ENCODE measurements at regions not wholly inside any gene's neighbourhood (a gene's known extent, or its start where the extent isn't known, plus 50 kb on each side); places are given as distances from the start of the nearest gene placed in this dataset.

GRCh38 chrX:17930850-17931249 lies 69.8 kb upstream of the RAI2 start:
- CTCF ChIA-PET (ENCODE audit: unreplicated experiment): no interaction called here

DNA sequence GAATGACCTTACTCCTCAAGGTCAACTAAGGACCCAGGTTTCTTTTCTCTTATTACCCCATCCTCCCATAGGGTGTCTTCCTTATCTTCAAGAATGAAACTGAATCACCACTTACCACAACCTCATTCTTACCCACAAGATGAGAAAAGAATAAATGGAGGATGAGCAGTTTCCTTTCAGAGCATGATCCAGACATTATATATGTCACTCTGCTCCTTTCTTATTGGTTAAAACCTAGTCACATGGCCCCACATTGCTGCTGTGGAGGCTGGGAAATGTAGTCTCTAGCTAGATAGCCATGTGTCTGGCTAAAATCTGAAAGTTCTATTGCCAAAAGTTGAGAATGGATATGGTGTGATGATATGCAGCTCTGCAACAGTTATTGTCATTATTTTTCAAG lies 62.4 kb upstream of the RAI2 start:
- DNase-seq (ENCODE audit: low spot score): no peak
- POLR2A ChIA-PET: interaction anchor here (0.7 kb wide), 1 partner anchor 1456 kb away, joined by 3 read pairs; no protein-coding TSS in a partner anchor

More at GRCh38 chrX:17930850-17931249, 69.8 kb upstream of the RAI2 start:
- Histone ChIP-seq H2AFZ (ENCODE audit: low read length) (no peak overlapping the region), H4K20me1 (ENCODE audit: insufficient read depth, low read length) (no peaks in the 10 kb centered on the region), H3K79me2 (ENCODE audit: insufficient read depth, low read depth, low read length) (no peaks in the 10 kb centered on the region), H3K4me1 (ENCODE audit: insufficient read depth, low read length, poor library complexity, severe bottlenecking) (no peaks in the 10 kb centered on the region), H3K4me2 (ENCODE audit: low read length) (no peak overlapping the region), H3K4me3 (ENCODE audit: low read depth, low read length, poor library complexity, severe bottlenecking) (no peak overlapping the region), H3K9me2 (ENCODE audit: insufficient read depth, low read length) (no peaks in the 10 kb centered on the region), H3K27ac (ENCODE audit: low read depth, low read length, poor library complexity, severe bottlenecking) (no peak overlapping the region), H3K9me3 (ENCODE audit: low read length) (no peaks in the 10 kb centered on the region), H3K36me3 (ENCODE audit: insufficient read depth, low read length) (no peaks in the 10 kb centered on the region)
- POLR2A ChIA-PET: no interaction called here
- intact Hi-C loops (cut with micrococcal nuclease; ENCODE audit: unreplicated experiment): no loop called here
- no peak for DNase-seq (ENCODE audit: low spot score)
- BruUV-seq (replicated peaks): no TSS peak
- TF ChIP-seq, protein P1, sequence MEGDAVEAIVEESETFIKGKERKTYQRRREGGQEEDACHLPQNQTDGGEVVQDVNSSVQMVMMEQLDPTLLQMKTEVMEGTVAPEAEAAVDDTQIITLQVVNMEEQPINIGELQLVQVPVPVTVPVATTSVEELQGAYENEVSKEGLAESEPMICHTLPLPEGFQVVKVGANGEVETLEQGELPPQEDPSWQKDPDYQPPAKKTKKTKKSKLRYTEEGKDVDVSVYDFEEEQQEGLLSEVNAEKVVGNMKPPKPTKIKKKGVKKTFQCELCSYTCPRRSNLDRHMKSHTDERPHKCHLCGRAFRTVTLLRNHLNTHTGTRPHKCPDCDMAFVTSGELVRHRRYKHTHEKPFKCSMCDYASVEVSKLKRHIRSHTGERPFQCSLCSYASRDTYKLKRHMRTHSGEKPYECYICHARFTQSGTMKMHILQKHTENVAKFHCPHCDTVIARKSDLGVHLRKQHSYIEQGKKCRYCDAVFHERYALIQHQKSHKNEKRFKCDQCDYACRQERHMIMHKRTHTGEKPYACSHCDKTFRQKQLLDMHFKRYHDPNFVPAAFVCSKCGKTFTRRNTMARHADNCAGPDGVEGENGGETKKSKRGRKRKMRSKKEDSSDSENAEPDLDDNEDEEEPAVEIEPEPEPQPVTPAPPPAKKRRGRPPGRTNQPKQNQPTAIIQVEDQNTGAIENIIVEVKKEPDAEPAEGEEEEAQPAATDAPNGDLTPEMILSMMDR (conservative IDR thresholded peaks at IDR 0.05; ENCODE audit: low read length): no peak
- no peak for TF ChIP-seq EZH2phosphoT487 (IDR thresholded peaks at IDR 0.05; ENCODE audit: borderline replicate concordance, low read depth, low read length)

DNA sequence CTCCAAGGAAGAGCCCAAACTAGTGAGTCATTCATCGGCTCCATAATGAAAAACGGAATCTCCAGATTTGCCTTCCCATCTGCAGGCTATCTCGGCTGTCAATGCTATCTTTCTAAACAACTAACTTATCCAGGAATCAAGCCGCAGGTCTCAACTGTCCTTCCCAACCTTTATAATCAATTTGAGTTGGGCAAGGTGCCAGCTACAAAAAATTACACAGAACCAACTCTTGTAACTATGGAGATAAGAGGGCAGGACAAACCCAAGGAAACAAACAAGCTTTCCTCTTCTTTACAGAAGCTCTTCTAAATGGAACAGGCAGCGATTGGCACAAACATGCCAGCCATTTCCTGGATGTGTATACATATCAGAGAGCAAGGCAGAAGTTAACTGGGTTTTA lies 61.2 kb upstream of the RAI2 start:
- POLR2A ChIA-PET: interaction anchor here (0.9 kb wide), 1 partner anchor 15 kb away, joined by 3 read pairs; no protein-coding TSS in a partner anchor
- Histone ChIP-seq H3K4me2 (ENCODE audit: low read length) (no peak overlapping the region), H3K36me3 (ENCODE audit: insufficient read depth, low read length) (no peaks in the 10 kb centered on the region), H4K20me1 (ENCODE audit: insufficient read depth, low read length) (no peaks in the 10 kb centered on the region), H3K9me2 (ENCODE audit: insufficient read depth, low read length) (no peaks in the 10 kb centered on the region), H3K27ac (ENCODE audit: low read depth, low read length, poor library complexity, severe bottlenecking) (no peak overlapping the region), H3K4me1 (ENCODE audit: insufficient read depth, low read length, poor library complexity, severe bottlenecking) (no peaks in the 10 kb centered on the region), H3K4me3 (ENCODE audit: low read depth, low read length, poor library complexity, severe bottlenecking) (no peak overlapping the region), H3K9me3 (ENCODE audit: low read length) (no peaks in the 10 kb centered on the region), H2AFZ (ENCODE audit: low read length) (no peak overlapping the region), H3K79me2 (ENCODE audit: insufficient read depth, low read depth, low read length) (no peaks in the 10 kb centered on the region)
- intact Hi-C loops (cut with micrococcal nuclease; ENCODE audit: unreplicated experiment): no loop called here
- no peak for TF ChIP-seq EZH2phosphoT487 (IDR thresholded peaks at IDR 0.05; ENCODE audit: borderline replicate concordance, low read depth, low read length)
- TF ChIP-seq, protein P1 (conservative IDR thresholded peaks at IDR 0.05; ENCODE audit: low read length): no peak
- CTCF ChIA-PET (ENCODE audit: unreplicated experiment): no interaction called here
- no peak for DNase-seq (ENCODE audit: low spot score)
- BruUV-seq (replicated peaks): no TSS peak

More for the DNA sequence above, 62.4 kb upstream of the RAI2 start:
- Histone ChIP-seq H3K36me3 (ENCODE audit: insufficient read depth, low read length) (no peaks in the 10 kb centered on the region), H3K9me2 (ENCODE audit: insufficient read depth, low read length) (no peaks in the 10 kb centered on the region), H3K4me2 (ENCODE audit: low read length) (no peak overlapping the region), H2AFZ (ENCODE audit: low read length) (no peak overlapping the region), H3K27ac (ENCODE audit: low read depth, low read length, poor library complexity, severe bottlenecking) (no peak overlapping the region), H3K79me2 (ENCODE audit: insufficient read depth, low read depth, low read length) (no peaks in the 10 kb centered on the region), H3K4me1 (ENCODE audit: insufficient read depth, low read length, poor library complexity, severe bottlenecking) (no peaks in the 10 kb centered on the region), H3K4me3 (ENCODE audit: low read depth, low read length, poor library complexity, severe bottlenecking) (no peak overlapping the region), H3K9me3 (ENCODE audit: low read length) (no peaks in the 10 kb centered on the region), H4K20me1 (ENCODE audit: insufficient read depth, low read length) (no peaks in the 10 kb centered on the region)
- intact Hi-C loops (cut with micrococcal nuclease; ENCODE audit: unreplicated experiment): no loop called here
- CTCF ChIA-PET (ENCODE audit: unreplicated experiment): no interaction called here
- no TSS peak for BruUV-seq (replicated peaks)
- TF ChIP-seq, protein P1 (conservative IDR thresholded peaks at IDR 0.05; ENCODE audit: low read length): no peak
- no peak for TF ChIP-seq EZH2phosphoT487 (IDR thresholded peaks at IDR 0.05; ENCODE audit: borderline replicate concordance, low read depth, low read length)

Data from OCI-LY7 (cell line).